ENCODE measurements at regions not wholly inside any gene's neighbourhood (a gene's known extent, or its start where the extent isn't known, plus 50 kb on each side); places are given as distances from the start of the nearest gene placed in this dataset.
"Not testable (repeated sequence)": the region's sequence is repeated elsewhere in the genome, so short reads cannot be mapped to it uniquely, and the experiment has no call there.

DNA sequence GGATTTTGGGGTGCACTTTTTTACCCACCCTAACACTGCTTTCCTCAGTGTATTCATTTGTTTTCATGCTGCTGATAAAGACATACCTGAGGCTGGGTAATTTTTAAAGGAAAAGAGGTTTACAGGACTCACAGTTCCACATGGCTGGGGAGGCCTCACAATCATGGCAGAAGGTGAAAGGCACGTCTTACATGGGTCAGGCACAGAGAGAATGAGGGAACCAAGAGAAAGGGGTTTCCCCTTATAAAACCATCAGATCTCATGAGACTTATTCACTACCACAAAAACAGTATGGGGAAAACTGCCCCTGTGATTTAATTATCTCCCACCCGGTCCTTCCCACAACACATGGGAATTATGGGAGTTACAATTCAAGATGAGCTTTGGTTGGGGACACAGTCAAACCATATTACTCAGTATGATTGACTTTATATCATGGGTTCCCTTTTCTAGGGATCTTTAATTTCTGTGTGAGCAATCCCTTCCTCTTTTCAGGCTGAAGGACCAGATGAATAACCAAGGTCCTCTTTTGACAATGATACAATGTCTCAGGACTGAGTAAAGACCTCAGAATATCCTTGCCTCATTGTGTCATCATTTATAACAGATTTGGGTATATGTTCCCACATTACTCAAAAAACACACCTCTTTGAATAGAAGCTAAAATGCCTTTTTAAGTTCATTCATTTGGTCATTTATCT, 100.1 kb upstream of the TRIB2 start:
- FAIRE-seq (no peak), DNase-seq (ENCODE audit: insufficient read length) (no peak)
- no peak for TF ChIP-seq TAF1 (IDR thresholded peaks at IDR 0.05; ENCODE audit: borderline replicate concordance, low read depth, low read length)
- no peak for TF ChIP-seq POLR2A (IDR thresholded peaks at IDR 0.05; ENCODE audit: low read depth, low read length)
- no peak for TF ChIP-seq POLR2AphosphoS5 (IDR thresholded peaks at IDR 0.05; ENCODE audit: low read depth, low read length)

DNA sequence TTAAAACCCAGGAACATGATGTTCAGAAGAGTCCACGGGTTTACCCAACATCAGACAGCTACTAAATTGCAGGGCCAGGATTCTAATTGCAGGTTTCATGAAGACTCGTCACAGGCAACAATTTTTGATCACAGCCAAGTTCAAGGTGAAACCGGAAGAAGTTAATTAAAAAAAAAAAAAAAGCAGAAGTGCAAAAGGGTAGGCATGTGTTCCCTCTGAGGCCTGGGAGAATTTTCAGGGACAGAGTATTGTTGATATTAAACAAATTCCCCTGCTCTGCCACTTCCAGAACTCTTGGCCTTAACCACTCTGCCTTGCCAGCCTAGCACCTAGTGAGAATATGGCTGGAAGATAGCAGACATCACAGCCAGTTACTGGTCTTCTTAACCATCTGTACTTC, 99.4 kb upstream of the TRIB2 start:
- TF ChIP-seq TAF1 (IDR thresholded peaks at IDR 0.05; ENCODE audit: borderline replicate concordance, low read depth, low read length), result no peak
- TF ChIP-seq POLR2A (IDR thresholded peaks at IDR 0.05; ENCODE audit: low read depth, low read length), result no peak
- no peak for TF ChIP-seq POLR2AphosphoS5 (IDR thresholded peaks at IDR 0.05; ENCODE audit: low read depth, low read length)
- FAIRE-seq, result no peak
- no peak for DNase-seq (ENCODE audit: insufficient read length)

DNA sequence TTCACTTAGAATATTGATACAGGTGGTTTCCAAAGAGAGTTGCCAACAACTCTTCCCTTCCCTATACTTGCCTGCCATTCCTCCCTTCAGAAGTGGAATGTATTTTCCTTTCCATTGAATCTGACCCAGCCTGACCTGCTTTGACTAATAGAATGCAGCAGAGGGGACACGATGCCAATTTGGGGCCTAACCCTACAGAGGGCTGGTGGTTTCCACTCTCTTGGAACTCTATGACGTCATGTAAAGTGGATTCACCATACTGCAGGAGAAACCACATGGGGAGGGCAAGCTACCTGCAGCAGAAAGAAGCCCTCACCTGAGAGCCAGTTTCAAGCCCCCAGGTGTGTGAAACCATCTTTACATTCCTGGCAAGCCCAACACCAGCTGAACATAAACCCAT, 98.9 kb upstream of the TRIB2 start:
- FAIRE-seq (no peak), DNase-seq (ENCODE audit: insufficient read length) (no peak)
- TF ChIP-seq POLR2A (IDR thresholded peaks at IDR 0.05; ENCODE audit: low read depth, low read length) (no peak), POLR2AphosphoS5 (IDR thresholded peaks at IDR 0.05; ENCODE audit: low read depth, low read length) (no peak), TAF1 (IDR thresholded peaks at IDR 0.05; ENCODE audit: borderline replicate concordance, low read depth, low read length) (no peak)

DNA sequence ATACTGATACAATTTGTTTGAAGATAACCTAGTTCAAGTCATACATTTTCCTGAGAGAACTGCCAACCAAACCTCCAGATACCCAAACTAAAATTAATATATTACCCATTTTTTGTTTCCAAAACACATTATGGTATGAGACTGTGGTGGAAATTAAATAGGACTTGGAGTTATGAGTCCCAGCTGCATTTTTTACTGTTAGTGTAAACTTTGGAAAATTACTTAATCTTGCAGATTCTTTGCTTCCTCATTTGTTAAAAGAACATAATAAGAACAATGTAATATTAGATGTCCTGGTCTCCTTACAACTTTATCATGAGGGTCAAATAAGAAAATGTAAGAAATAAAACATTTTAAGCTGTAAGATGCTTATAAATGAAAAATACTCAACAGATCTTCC, 98.2 kb upstream of the TRIB2 start:
- TF ChIP-seq POLR2A (IDR thresholded peaks at IDR 0.05; ENCODE audit: low read depth, low read length) (no peak), TAF1 (IDR thresholded peaks at IDR 0.05; ENCODE audit: borderline replicate concordance, low read depth, low read length) (no peak), POLR2AphosphoS5 (IDR thresholded peaks at IDR 0.05; ENCODE audit: low read depth, low read length) (no peak)
- FAIRE-seq, result no peak
- no peak for DNase-seq (ENCODE audit: insufficient read length)

DNA sequence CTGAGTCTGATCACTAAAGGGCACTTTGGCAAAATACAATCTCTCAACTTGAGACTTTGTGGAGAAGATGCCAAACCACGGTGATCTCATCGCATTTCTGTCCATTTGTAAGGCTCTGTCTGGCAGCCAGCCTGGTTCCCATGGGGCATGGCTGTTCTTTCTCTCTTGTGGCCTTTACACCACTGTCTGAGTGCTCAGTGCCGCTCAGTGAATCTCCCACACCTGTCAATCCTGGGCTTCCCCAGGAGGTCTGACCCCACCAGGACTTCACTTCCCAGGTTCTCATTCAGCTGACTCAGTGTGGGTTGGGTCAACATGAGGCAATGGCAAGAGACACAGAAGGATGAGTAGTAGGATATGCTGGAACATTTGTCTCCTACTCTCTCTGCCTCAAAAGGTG, 96.8 kb upstream of the TRIB2 start:
- DNase-seq (ENCODE audit: insufficient read length) (no peak), FAIRE-seq (no peak)
- TF ChIP-seq POLR2AphosphoS5 (IDR thresholded peaks at IDR 0.05; ENCODE audit: low read depth, low read length), result no peak
- TF ChIP-seq TAF1 (IDR thresholded peaks at IDR 0.05; ENCODE audit: borderline replicate concordance, low read depth, low read length), result no peak
- no peak for TF ChIP-seq POLR2A (IDR thresholded peaks at IDR 0.05; ENCODE audit: low read depth, low read length)

DNA sequence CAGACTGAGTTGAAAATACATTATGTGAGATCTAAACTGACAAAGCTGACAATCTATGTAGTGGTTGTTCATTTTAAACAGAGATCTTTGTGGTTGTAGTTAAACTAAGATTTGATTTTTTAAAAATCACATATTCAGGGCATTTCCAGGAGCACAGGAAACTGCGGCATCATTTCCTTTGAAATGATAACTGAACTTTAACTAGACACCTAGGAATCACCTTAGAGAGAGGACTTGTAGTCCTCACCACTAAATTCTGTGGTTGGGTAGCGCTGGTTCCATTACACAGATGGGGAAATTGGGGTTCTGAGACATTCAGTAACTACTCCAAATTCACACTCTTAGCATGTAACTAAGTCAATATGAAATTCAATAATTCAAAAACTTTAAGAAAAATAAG, 96.0 kb upstream of the TRIB2 start:
- DNase-seq (ENCODE audit: insufficient read length) (no peak), FAIRE-seq (no peak)
- TF ChIP-seq TAF1 (IDR thresholded peaks at IDR 0.05; ENCODE audit: borderline replicate concordance, low read depth, low read length), result no peak
- no peak for TF ChIP-seq POLR2A (IDR thresholded peaks at IDR 0.05; ENCODE audit: low read depth, low read length)

DNA sequence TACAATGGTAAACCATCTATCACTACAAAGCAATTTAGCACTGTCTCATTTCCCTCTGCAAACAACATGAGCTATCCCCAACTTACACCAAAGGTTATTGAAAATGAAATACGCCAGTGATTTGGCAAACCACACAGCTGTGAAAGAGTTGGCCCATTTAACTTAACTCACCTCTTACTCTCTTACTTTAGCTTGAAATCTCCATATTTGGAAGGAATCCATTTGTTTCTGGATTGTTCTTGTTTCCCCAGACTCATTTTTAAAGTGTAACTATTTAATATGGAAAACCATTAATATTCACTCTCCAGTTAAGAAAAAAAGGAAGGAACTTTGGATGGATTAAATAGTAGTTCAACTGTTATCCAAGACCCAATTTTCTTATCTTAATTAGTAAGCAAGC, 93.7 kb upstream of the TRIB2 start:
- DNase-seq (ENCODE audit: insufficient read length), result no peak
- no peak for FAIRE-seq
- TF ChIP-seq TAF1 (IDR thresholded peaks at IDR 0.05; ENCODE audit: borderline replicate concordance, low read depth, low read length) (no peak), POLR2AphosphoS5 (IDR thresholded peaks at IDR 0.05; ENCODE audit: low read depth, low read length) (no peak), POLR2A (IDR thresholded peaks at IDR 0.05; ENCODE audit: low read depth, low read length) (no peak)

DNA sequence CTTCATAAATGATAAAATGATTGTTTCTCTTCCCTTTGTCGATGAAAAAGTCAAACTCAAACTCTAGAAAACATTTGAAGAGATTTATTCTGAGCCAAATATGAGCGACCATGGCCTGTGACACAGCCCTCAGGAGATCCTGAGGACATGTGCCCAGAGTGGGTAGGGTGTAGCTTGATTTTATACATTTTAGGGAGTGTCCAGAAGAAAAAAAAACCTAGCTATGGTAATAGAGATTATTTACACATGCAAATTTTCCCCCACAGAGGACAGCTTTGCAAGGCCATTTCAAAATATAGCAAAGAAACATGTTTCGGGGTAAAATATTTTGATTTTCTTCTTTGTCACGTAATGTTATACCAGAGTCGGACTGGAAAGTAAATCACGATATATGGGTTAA, 92.4 kb upstream of the TRIB2 start:
- no peak for TF ChIP-seq POLR2AphosphoS5 (IDR thresholded peaks at IDR 0.05; ENCODE audit: low read depth, low read length)
- no peak for TF ChIP-seq POLR2A (IDR thresholded peaks at IDR 0.05; ENCODE audit: low read depth, low read length)
- no peak for TF ChIP-seq TAF1 (IDR thresholded peaks at IDR 0.05; ENCODE audit: borderline replicate concordance, low read depth, low read length)
- no peak for DNase-seq (ENCODE audit: insufficient read length)
- no peak for FAIRE-seq

DNA sequence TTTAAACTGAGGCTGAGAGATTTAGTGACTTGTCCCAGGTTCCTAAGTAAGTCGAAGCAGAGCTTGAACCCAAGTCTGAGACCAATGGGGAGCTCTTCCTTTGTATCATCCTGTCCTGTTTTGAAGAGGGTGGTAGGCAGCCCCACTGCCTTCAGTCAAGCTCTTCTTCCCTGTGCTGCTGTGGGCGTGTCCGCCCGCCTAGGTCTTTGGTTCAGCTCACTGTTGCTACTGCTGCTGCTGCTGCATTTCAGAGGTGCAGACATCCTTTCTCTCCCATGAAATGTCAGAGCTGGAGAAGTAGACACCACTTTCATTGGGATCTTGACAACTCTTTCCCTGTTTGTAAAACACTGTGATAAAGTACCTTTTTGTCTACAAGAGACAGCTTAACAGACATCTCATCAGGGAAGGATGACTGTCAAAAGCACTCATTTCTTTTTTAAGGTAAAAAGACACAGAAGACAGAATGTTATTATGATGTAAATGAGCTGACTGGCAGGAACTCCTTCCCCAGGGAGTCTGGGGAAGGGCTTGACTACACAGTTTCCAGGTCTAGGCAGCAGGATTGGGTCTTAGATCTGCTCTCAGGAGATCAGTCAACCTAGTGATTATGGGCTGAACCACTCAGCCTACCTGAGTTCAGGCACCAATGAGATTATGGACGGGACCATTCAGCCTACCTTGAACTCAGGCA, 91.7 kb upstream of the TRIB2 start:
- TF ChIP-seq POLR2AphosphoS5 (IDR thresholded peaks at IDR 0.05; ENCODE audit: low read depth, low read length) (no peak), POLR2A (IDR thresholded peaks at IDR 0.05; ENCODE audit: low read depth, low read length) (no peak), TAF1 (IDR thresholded peaks at IDR 0.05; ENCODE audit: borderline replicate concordance, low read depth, low read length) (no peak)
- FAIRE-seq (no peak), DNase-seq (ENCODE audit: insufficient read length) (no peak)

DNA sequence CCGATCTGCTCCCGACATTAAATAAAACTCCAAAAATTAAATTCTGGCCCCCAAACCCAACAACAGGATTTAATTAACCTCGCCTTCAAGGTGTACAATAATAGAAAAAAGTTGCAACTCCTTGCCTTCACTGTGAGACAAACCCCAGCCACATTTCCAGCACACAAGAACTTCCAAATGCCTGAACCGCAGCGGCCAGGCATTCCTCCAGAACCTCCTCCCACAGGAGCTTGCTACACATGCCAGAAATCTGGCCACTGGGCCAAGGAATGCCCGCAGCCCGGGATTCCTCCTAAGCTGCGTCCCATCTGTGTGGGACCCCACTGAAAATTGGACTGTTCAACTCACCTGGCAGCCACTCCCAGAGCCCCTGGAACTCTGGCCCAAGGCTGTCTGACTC, 88.2 kb upstream of the TRIB2 start:
- not testable (repeated sequence) for FAIRE-seq; DNase-seq (ENCODE audit: insufficient read length)

DNA sequence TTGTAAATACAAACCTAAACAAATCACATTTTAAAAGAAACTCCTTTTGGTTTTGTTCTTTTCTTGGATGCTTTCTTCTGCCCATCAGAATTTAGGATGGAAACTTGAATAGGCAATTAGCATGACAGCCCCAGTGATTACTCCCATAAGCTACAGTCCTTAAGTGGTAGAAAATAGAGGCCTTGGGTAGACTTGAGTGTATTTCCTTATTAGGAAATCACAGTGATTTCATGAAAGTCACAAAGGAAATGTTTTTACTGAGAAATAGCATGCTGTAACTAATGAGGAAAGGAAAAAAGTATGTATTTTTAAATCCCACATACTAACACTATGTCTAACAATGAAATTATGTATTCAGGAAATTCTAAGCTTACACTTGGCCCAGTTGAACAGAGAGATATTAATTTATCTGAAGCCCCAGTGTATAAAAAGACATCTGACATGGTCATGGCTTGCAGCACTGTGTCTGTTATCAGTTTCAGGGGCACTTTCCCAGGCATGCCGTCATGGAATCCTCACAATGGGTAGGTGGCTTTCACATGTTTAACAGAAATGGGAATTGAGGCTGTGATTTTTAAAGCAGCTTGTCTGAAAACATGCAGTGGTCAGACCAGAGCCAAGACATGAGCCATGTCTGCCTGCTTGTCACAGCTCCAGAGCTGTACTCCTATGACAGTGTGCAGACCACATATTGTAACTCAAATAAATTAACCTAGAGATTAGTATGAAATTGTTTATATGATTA, 79.7 kb upstream of the TRIB2 start:
- FAIRE-seq, result no peak

DNA sequence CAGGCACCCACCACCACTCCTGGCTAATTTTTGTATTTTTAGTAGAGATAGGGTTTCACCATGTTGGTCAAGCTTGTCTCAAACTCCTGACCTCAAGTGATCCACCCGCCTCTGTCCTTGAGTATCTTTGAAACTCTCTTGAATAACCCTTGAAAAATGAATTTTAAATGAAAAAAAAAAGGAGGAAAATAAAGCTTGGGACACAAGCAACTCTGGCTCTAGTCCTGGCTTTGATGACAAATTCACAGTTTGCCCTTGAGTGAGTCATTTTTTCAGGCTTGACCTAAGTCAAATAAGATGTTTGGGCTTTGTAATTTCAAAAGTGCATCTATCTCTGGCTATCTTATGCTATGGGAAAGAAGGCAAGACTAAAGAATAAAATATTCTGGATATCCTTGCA, 79.0 kb upstream of the TRIB2 start:
- no peak for FAIRE-seq
- DNase-seq (ENCODE audit: insufficient read length), result no peak
- TF ChIP-seq POLR2AphosphoS5 (IDR thresholded peaks at IDR 0.05; ENCODE audit: low read depth, low read length), result no peak
- no peak for TF ChIP-seq POLR2A (IDR thresholded peaks at IDR 0.05; ENCODE audit: low read depth, low read length)
- no peak for TF ChIP-seq TAF1 (IDR thresholded peaks at IDR 0.05; ENCODE audit: borderline replicate concordance, low read depth, low read length)

More for the DNA sequence above, 79.7 kb upstream of the TRIB2 start:
- TF ChIP-seq POLR2A (IDR thresholded peaks at IDR 0.05; ENCODE audit: low read depth, low read length) (no peak), TAF1 (IDR thresholded peaks at IDR 0.05; ENCODE audit: borderline replicate concordance, low read depth, low read length) (no peak), POLR2AphosphoS5 (IDR thresholded peaks at IDR 0.05; ENCODE audit: low read depth, low read length) (no peak)
- DNase-seq (ENCODE audit: insufficient read length), result no peak
